Right lung (tissue), 2 donors: ENCODE measurements at regions not wholly inside any gene's neighbourhood (a gene's known extent, or its start where the extent isn't known, plus 50 kb on each side); places are given as distances from the start of the nearest gene placed in this dataset.
A peak's percentile ranks its signal among the peaks of the same experiment; 100 is the strongest.

Experiments
- DNase-seq, 2 donors: peaks; one replicate each; pipeline ENCODE4 v3.0.0-alpha.2; 2013

GRCh38 chr13:111555268-111555808 is 234.9 kb downstream of the TEX29 start:
- no peak for DNase-seq

- no peak for DNase-seq
These were observed 235.5 kb downstream of the TEX29 start for GRCh38 chr13:111555903-111556302.

DNA sequence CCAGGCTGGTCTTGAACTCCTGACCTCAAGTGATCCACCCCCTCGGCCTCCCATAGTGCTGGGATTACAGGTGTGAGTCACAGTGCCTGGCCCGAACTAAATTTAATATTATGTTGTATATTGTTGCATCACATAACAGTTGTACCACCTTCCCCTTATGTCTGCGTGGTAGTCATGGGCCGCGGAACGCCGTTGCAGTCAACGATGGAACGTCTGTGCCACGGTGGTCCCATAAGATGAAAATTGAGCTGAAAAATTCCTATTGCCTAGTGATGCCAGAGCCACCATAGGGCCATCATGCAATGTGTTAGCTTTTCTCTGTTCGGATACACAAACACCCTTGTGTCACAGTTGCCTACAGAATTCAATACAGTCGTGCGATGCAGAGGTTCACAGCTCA is 236.1 kb downstream of the TEX29 start:
- DNase-seq: no peak

- DNase-seq: no peak
These were observed 237.7 kb downstream of the TEX29 start for GRCh38 chr13:111557921-111558699.

DNA sequence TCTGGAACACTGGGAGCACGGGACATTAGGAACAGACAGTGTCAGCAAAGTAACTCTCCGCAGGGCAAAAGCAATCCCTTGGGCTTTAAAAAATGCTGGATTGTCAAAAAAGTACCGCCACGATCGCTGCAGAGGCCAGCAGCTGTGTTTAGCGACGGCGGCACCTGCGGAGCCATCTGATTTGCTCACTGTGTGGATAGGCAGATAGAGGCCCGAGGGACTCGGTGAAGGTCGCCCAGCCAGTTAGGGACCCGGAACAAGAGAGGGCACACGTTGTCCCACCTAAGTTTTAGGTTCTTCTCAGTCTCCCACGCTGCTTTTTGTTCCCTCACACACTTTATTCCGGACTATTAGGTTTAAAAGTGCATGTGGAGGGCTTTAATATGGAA is 238.3 kb downstream of the TEX29 start:
- no peak for DNase-seq

GRCh38 chr13:111559612-111560403 is 239.4 kb downstream of the TEX29 start:
- DNase-seq: no peak

GRCh38 chr13:111561091-111561781 is 240.8 kb downstream of the TEX29 start:
- DNase-seq: no peak

- DNase-seq: peak; percentile 3 to 7
These were observed 242.3 kb downstream of the TEX29 start for GRCh38 chr13:111562716-111563115.

GRCh38 chr13:111564606-111565005 is 244.2 kb downstream of the TEX29 start:
- no peak for DNase-seq

DNA sequence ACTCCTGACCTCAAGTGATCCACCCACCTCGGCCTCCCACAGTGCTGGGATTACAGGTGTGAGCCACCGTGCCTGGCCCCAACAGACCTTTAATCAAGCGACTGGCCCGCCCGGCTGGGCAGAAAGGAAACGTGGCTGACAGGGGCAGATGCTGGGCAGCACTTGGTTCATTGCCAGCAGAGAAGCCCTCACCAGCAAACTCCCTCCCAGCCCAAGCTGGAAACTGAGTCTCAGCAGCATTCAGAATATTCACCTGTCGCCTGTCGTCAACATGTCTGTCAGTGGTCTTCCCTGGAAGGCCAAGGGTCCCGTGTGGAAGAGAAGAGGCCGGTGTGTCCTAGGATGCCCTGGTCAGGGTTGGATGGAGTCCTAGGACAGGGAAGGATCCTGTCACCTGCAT is 245.0 kb downstream of the TEX29 start:
- DNase-seq: no peak

GRCh38 chr13:111566567-111566966 is 246.1 kb downstream of the TEX29 start:
- no peak for DNase-seq

- DNase-seq: no peak
These were observed 247.2 kb downstream of the TEX29 start for GRCh38 chr13:111567637-111568036.

- no peak for DNase-seq
These were observed 247.8 kb downstream of the TEX29 start for GRCh38 chr13:111568290-111568689.

DNA sequence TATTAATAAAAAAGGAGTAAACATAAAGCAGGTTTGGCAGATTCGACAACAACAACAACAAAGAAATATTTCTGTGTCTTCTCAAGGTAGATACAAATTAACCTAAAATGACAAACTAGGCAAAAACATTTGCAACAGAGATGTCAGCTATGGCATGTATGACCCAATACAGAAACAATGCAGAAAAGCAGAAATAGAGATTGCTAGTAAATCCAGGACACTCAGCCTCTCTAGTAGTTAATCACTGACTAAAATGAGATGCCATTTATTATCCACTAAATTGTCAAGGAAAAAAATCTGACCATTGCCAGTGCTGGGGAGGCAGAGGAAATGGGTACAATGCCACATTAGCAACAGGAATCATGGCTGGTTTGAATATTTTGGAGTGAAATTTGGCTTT is 250.5 kb downstream of the TEX29 start:
- DNase-seq: no peak

GRCh38 chr13:111572956-111573761 is 252.7 kb downstream of the TEX29 start:
- DNase-seq: no peak

DNA sequence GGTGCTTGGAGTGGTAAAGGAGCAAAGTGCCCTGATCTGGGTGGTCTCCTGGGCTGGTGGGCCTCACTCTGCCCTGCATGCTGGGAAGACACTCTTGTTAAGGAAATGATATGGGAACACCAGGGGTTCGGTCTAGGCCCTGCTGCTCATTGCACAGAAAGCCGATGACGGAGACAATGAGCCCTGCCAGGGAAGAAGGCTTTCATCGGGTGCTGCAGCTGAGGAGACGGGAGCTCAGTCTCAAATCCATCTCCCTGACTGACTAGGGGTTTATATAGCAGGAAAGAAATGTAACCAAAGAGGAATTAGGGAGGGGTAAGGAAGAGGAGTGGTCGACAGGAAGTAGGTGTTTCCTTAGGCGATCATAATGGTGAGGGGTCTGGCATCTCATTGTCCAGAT is 253.4 kb downstream of the TEX29 start:
- DNase-seq: no peak

- no peak for DNase-seq
These were observed 254.8 kb downstream of the TEX29 start for GRCh38 chr13:111575276-111575675.

DNA sequence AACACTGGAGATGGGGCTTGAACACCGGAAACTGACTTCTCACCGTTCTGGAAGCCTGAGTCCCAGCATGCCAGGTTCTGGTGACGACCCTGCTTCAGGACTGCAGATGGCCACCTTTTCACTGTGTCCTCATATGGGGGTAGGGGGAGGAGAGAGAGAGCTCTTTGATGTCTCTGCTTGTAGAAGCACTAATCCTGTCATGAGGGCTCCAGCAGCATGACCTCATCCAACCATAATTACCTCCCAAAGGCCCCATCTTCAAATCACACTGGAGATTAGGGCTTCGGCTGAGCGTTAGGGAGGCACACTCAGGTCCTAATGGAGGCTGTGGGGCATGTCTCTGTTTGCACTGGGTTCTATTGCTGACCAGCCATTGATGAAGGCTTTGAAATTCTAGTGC is 255.3 kb downstream of the TEX29 start:
- no peak for DNase-seq

DNA sequence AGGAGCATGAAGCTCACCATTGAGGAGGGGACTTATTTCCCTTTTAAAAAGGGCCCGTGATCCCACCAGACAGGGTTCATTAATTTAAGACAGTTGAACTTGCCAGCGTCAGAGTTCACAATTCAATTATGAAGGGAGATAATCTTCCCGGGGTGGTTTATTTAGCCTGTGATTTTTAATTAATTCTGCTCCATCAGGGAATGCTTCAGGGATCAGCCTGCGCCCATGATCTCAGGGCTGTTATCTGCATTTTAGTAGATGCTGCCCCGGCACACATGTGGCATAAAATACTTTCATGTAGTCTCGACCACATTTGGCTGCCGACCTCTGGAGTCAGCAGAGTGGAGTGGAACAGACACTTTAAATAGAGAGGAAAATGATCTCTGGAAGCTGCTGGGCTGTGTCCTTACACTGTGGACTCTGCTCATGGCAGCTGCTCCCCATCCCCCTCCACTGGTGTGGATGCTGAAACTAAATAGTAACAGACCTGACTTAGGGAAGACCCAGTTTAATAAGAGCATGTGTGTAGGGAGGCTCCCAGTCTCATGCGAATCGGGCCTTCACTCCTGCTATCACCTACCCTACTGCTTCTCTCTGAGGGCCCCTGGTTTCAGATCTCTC is 256.9 kb downstream of the TEX29 start:
- DNase-seq: no peak

- DNase-seq: no peak
These were observed 257.6 kb downstream of the TEX29 start for GRCh38 chr13:111577956-111578605.
